HepG2 (cell line): ENCODE measurements at regions not wholly inside any gene's neighbourhood (a gene's known extent, or its start where the extent isn't known, plus 50 kb on each side); places are given as distances from the start of the nearest gene placed in this dataset.
"Not testable (repeated sequence)": the region's sequence is repeated elsewhere in the genome, so short reads cannot be mapped to it uniquely, and the experiment has no call there.

Experiments used
- CTCF ChIP-seq: sonication (generic); formaldehyde crosslinking; IDR thresholded peaks from 2 replicates; pipeline ENCODE4 v1.5.0; 2020; ENCODE audit warnings: mild to moderate bottlenecking, missing genetic modification reagents, moderate library complexity
- EZH2 ChIP-seq: conservative IDR thresholded peaks from 2 replicates; pipeline ENCODE4 v1.6.1; 2012; ENCODE audit warnings: mild to moderate bottlenecking, low read depth, low read length, moderate library complexity
- MYPOP ChIP-seq: sonication (generic); formaldehyde crosslinking; IDR thresholded peaks from 2 replicates; pipeline ENCODE4 v1.8.1; 2023; ENCODE audit warnings: mild to moderate bottlenecking, moderate library complexity, missing genetic modification reagents
- NCOA2 ChIP-seq: sonication (generic); formaldehyde crosslinking; IDR thresholded peaks from 2 replicates; pipeline ENCODE4 v1.8.0; 2022; ENCODE audit warnings: inconsistent platforms
- NFE2 ChIP-seq: sonication (generic); formaldehyde crosslinking; IDR thresholded peaks from 2 replicates; pipeline ENCODE4 v1.4.0; 2020; ENCODE audit warnings: missing genetic modification reagents
- NR2F1 ChIP-seq, 2 experiments: fragments of 450-650 bp in 1 of 2; formaldehyde crosslinking in 1 of 2; IDR thresholded peaks; 2 replicates each; pipeline versions ENCODE4 v1.5.0 to v1.6.1; 2016 to 2020; ENCODE audit warnings: mild to moderate bottlenecking in 1 of 2, missing compliant biosample characterization in 1 of 2, missing genetic modification reagents in 1 of 2, moderate library complexity in 1 of 2
- PRDM15 ChIP-seq: sonication (generic); formaldehyde crosslinking; IDR thresholded peaks from 2 replicates; pipeline ENCODE4 v1.4.0; 2020; ENCODE audit warnings: missing genetic modification reagents
- TFE3 ChIP-seq: IDR thresholded peaks from 2 replicates; pipeline ENCODE4 v1.6.1; 2016
- THAP7 ChIP-seq: sonication (generic); formaldehyde crosslinking; IDR thresholded peaks from 2 replicates; pipeline ENCODE4 v1.8.1; 2023; ENCODE audit warnings: mild to moderate bottlenecking, missing genetic modification reagents

- TF ChIP-seq NR2F1 (CRISPR knock-in tag; IDR thresholded peaks at IDR 0.05); NCOA2; CTCF (CRISPR knock-in tag); PRDM15 (CRISPR knock-in tag); TFE3; NFE2 (CRISPR knock-in tag); THAP7 (CRISPR knock-in tag); EZH2; MYPOP (CRISPR knock-in tag): not testable (repeated sequence)
Observed at GRCh38 chr17:70389232-70389757, 220.0 kb downstream of the KCNJ2 start.
